ENCODE measurements at regions not wholly inside any gene's neighbourhood (a gene's known extent, or its start where the extent isn't known, plus 50 kb on each side); places are given as distances from the start of the nearest gene placed in this dataset.

DNA sequence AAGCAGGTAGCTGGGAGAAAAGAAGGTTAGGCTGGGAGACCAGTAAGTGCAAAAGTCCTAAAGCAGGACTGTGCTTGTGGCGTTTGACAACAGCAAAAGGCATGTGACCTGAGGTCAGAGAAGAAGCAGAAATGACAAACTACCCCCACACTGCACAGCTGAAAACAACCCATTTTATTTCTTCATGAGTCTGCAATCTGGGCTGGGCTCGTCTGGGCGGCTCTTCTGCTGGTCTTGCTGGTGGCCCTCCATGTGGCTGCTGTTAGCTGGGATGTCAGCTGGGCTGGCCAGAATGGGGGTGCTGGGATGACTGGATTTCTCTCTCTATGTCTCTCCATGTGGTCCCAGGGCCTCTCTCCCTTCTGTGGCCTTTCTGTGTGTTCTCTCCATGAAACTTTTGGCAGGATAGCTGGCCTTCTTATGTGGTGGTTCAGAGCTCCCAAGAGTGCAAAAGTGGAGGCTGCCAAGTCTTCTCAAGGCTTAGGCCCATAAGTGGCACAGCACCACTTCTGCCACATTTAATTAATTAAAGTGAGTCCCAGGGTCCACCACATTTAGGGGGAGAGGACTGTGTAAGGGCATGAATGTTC lies 128.6 kb downstream of the RIPK4 start:
- intact Hi-C loops (cut with DNase I) = no loop called here
- DNase-seq (ENCODE audit: low spot score) = peak; percentile 69

- peak; percentile 40 for DNase-seq (ENCODE audit: low spot score)
- intact Hi-C loops (cut with DNase I) = no loop called here
These were observed 129.0 kb upstream of the TMPRSS2 start for GRCh38 chr21:41636636-41637630.

DNA sequence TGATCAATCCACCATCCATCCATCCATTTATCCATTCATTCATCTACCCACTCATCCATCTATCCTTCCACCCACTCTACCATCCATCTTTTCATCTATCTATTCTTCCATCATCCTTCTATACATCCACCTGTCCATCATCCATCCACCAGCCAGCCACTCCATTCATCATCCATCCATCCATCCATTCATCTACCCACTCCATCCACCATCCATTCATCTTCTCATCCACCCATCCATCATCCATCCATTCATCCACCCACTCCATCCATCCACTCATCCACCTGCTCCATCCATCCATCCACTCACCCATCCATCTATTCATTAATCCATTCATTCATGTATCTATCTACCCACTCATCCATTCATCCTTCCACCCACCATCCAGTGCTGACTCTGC lies 127.9 kb upstream of the TMPRSS2 start:
- intact Hi-C loops (cut with DNase I) = no loop called here
- DNase-seq (ENCODE audit: low spot score) = no peak

DNA sequence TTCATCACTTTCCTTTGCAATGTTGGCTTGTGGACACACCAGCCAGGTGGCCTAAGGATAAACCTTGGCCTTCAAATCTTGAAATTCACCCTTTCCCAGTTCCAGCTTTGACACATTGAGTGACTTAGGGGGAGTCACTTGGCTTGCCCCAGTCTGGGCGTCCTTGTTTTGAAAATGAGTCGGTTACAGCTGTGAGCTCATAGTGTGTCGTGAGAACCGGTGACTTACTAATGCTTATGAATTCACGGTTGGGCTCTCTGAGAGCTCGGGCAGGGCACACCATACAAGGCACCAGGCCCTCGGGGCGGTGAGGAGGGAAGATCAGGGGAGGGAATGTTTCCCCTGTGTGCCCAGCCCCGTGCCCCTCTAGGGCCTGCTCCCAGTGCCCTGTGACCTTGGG lies 126.9 kb upstream of the TMPRSS2 start:
- DNase-seq (ENCODE audit: low spot score) = peak; percentile 47
- intact Hi-C loops (cut with DNase I) = no loop called here

DNA sequence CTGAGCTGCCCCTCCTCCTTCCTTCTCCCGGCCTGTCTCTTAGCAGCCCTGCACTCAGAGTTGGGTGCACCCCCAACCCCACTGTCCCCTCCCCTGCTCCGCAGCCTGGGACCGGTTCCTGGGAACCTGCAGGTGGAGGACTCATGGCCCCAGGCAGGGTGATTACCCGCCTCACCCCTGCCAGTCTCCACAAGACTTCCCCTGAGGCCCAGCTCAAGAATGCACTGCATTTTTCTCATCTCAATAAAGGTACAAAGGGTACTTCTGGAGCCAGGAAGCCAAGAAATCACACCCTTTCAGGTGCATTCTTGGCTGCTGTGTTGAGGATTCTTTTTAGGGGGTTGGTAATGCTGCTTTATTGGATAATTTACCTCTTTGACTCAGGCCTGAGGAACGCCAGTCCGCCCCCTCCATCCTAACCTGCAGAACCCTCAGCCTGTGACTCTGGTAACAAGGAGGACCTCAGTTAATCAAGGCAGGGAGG lies 126.3 kb upstream of the TMPRSS2 start:
- DNase-seq (ENCODE audit: low spot score) = peak; percentile 44
- intact Hi-C loops (cut with DNase I) = no loop called here

DNA sequence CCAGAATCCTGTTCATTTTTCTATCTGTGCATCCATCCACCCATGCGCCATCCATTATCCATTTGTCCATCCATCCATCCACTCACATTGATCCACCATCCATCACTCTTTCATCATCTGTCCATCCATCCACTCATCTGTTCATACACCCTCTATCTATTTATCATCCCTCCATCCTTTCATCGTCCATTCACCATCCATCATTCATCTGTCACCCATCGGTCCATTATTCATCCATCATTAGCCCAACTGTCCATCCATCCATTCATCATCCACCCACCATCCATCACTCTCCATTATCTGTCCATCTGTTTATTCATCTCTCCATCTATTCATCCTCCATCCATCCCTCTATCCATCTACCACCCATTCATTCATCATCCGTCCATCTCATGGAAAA lies 125.7 kb upstream of the TMPRSS2 start:
- intact Hi-C loops (cut with DNase I) = no loop called here
- no peak for DNase-seq (ENCODE audit: low spot score)

DNA sequence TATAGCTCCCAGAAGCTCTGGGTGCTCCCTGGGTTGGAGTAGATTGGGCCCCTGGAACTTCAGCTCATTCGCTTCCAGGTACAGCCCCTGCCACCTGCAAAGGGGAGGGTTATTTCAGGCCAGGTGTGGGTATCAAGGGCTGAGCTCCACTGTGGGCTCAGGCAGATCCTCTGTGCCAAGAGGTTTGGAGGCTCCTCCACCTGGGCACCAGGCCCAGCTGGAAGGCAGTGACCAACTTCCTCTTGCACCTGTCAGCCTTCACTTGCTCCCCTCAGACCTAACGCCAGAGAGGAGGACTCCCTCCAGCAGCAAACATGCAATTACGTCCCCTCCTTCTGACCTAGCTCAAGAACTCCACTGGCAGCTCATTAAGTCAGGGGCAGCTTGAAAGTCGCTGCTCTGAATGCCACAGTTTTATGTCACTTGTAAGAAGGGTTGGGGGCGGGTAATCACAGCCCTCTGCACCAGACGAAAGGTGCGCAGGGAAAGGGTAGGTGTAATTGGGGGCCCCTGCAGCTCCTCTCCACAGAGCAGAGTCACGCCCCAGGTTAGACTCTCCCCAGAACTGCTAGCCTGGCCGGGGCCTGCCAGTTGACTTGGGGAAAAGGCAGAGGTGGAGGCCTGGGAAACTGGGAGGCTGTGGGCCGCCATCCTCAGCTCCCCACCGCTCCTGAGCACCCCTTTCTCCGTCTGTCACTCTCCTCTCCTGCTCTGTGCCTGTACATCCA lies 125.0 kb upstream of the TMPRSS2 start:
- DNase-seq (ENCODE audit: low spot score) = peak; percentile 76
- intact Hi-C loops (cut with DNase I) = no loop called here

DNA sequence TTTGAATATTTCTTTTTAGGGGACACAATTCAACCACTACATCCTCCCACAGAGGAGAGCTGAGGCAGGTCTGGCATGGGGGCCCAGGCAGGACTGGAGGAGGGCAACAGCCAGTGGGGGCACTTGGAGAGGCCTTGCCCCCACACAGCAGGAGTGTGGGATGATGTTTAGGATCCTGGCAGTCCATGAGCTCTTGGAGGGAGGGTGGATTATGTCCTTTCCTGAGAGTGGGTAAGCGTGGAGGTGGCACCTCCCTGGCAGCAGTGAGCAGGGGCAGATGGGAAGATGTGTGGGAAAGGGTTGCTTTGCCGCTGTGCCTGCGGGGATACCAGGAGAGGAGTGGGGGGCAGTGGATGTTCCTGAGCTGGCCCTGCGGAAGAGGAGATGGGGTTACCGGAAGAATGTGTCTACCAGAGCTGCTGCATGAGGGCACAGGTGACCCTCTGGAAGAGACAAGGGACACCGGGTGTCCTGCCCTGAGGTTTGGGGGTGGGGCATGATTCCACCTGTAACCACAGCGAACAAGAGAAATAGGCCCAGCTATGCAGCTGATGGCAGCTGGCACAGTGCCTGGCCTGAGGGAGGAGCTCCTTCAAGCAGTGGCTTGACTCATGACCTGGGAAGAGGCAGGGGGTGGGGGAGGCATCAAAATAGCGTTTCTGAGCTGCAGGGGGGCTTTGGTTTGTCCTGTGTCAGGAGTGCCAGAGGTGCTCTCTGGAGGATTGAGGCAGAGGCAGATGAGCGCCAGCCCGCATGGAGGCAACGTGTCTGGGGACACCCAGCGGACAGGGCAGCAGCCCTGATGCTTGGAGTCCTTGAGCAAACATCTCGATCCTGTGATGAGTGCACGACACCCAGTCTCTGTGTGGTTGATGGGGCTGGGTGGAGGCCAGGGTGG lies 123.9 kb upstream of the TMPRSS2 start:
- intact Hi-C loops (cut with DNase I) = no loop called here
- DNase-seq (ENCODE audit: low spot score) = peak; percentile 46

DNA sequence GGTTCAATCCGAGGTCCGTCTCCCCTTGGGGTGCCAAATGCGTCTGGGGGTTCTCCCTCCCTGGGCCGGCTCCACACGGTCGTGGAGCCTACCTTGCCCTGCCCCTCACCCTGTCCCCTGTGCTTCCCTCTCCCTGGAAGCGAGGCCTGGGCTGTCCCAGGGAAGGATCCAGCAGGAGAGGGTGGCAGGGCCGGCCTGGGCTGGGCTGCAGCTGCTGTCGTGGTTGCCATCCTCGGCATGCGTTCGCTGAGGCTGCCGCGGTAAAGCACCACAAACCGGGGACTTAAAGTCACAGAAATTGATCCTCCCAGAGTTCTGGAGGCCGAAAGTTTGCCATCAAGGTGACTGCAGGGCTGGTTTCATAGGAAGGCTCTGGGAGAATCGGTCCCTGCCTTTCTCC lies 123.0 kb upstream of the TMPRSS2 start:
- intact Hi-C loops (cut with DNase I) = no loop called here
- DNase-seq (ENCODE audit: low spot score) = peak; percentile 76

DNA sequence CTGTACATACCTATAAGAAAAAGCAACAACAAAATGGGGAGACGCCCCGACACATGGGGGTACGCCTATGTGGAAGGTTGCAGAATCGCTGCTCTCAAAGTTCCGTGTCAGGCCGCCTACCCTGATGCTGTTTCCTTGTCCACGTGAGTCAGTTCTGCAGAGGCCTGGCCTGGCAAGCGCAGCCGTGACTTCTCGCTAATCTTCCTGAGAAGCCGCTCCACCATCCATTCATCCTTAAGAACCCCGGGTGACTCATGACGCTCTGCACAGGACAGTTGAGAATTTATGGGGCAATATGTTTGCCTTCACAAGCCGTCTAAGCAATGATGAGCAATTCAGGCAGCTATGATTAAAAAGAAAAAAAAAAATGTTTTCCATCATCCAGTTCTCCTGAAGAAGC lies 122.3 kb upstream of the TMPRSS2 start:
- intact Hi-C loops (cut with DNase I) = no loop called here
- peak; percentile 74 for DNase-seq (ENCODE audit: low spot score)

DNA sequence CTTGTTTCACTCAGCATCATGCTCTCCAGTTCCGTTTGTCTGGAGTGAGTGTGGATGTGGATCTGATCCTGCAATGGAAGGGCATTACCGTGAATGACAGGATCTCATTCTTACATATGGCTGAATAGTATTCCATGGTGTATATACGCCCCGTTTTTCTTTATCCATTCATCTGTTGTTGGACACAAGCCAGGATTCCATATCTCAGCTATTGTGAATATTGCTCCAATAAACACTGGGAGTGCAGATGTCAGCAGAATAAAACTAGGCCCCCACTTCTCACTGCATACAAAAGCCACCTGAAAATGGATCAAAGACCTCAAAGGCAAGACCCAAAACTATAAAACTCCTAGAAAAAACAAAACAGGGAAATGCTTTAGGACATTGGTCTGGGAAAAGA lies 120.3 kb upstream of the TMPRSS2 start:
- intact Hi-C loops (cut with DNase I) = no loop called here
- DNase-seq (ENCODE audit: low spot score) = no peak

- intact Hi-C loops (cut with DNase I) = no loop called here
- DNase-seq (ENCODE audit: low spot score) = peak; percentile 18
These were observed 119.5 kb upstream of the TMPRSS2 start for GRCh38 chr21:41627428-41627827.

- peak; percentile 48 for DNase-seq (ENCODE audit: low spot score)
- intact Hi-C loops (cut with DNase I) = no loop called here
These were observed 118.1 kb upstream of the TMPRSS2 start for GRCh38 chr21:41626021-41626420.

GRCh38 chr21:41625428-41625827 lies 117.5 kb upstream of the TMPRSS2 start:
- DNase-seq (ENCODE audit: low spot score) = peak; percentile 48

GRCh38 chr21:41624674-41625310 lies 116.8 kb upstream of the TMPRSS2 start:
- no peak for DNase-seq (ENCODE audit: low spot score)
- intact Hi-C loops (cut with DNase I) = no loop called here

More at GRCh38 chr21:41625428-41625827, 117.5 kb upstream of the TMPRSS2 start:
- intact Hi-C loops (cut with DNase I) = no loop called here

- no peak for DNase-seq (ENCODE audit: low spot score)
- intact Hi-C loops (cut with DNase I) = no loop called here
These were observed 116.0 kb upstream of the TMPRSS2 start for GRCh38 chr21:41623945-41624344.

DNA sequence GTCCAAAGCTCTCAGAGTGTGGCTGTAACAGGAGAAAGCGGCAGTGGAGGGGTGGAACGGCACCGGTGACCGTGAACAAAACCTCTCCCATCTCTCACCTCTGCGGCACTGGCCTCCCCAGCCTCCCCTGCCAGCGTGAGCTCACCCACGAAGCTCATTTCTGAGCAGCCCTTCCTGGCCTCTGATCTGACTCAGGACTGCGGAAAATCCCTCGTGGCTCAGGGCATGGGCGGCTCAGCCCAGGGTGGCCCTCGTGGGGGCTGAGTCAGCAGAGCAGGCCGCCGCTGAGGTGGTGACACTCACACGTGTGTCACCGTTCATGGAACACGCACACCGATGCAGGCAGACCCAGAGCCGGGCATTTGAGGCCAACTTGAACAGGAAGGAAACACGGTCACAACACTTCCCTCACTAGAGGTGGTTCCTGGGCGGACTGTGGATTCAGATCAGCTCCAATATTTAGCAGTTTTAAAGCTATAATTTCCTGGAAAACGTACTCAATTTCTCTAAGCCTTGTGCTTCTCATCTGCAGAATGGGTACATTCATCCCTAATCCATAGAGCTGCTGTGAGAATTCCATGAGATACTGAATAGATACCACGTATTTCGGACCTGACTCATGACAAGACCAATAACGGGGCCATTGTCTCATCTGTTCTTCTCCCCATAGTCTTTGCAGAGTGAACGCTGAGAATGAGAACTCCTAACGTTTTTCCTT lies 115.0 kb upstream of the TMPRSS2 start:
- peak; percentile 68 for DNase-seq (ENCODE audit: low spot score)
- intact Hi-C loops (cut with DNase I) = no loop called here

GRCh38 chr21:41622201-41622600 lies 114.2 kb upstream of the TMPRSS2 start:
- intact Hi-C loops (cut with DNase I) = no loop called here
- peak; percentile 52 for DNase-seq (ENCODE audit: low spot score)

All from posterior vena cava (tissue), 2 donors.